ENCODE measurements at regions not wholly inside any gene's neighbourhood (a gene's known extent, or its start where the extent isn't known, plus 50 kb on each side); places are given as distances from the start of the nearest gene placed in this dataset.
A peak's percentile ranks its signal among the peaks of the same experiment; 100 is the strongest.
"Not testable (repeated sequence)": the region's sequence is repeated elsewhere in the genome, so short reads cannot be mapped to it uniquely, and the experiment has no call there.

DNA sequence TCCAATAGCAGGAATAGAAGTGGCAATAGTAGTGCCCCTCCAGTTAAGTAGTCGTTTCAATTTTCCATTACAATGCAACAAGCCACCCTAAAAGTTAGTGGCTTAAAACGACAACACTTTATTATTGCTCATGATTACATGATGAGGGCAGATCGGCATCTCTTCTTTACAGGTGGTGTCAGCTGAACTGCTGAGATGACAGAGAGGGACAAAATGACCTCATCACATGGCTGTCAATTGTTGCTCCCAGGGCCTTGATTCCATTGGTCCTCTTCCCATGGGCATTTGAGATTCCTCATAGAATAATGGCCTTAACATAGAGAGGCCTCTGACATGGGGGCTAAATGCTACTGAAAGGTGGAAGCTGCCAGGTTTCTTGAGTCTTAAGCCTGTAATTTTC, 679.8 kb upstream of the KLHL1 start:
- DNase-seq = no peak

DNA sequence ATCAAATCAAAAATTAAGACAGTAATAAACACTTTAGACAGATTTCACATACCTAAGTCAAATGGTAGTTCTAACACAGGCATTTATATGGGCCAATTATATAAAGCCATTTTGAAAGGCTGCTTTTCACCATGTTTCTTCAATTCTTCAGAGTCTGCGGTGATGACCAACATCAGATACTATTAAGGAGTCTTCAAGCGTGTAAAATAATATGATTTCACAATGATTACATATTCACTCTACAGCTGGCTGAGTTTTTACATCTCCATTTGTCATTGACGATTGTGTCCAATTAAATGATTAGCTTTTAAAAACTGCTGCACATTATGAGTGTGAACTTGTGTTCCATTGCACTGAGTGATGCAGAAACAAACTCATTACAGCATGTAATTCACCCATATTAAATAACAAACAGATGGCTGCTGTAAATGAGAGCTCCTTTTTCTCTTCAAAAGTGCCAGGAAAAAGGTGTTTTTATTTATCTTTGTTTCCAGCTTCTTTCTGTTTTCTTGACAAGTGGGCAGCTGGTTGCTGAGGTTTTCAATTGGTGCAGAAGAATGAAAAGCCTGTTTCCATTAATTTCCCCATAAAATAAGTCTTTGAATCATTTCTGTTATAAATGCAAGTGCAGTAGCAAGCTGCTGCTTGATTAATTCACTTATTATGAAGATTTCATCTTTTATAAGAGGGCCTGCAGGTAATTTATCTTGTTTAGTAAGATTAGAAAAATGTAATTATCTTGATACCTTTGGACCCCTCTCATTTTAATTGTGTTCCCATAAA, 676.1 kb upstream of the KLHL1 start:
- peak; percentile 4 for DNase-seq

- DNase-seq = no peak
Observed at GRCh38 chr13:70769817-70770216, 661.6 kb upstream of the KLHL1 start.

- no peak for DNase-seq
Observed at GRCh38 chr13:70758932-70759331, 650.7 kb upstream of the KLHL1 start.

- no peak for DNase-seq
Observed at GRCh38 chr13:70756088-70756487, 647.8 kb upstream of the KLHL1 start.

DNA sequence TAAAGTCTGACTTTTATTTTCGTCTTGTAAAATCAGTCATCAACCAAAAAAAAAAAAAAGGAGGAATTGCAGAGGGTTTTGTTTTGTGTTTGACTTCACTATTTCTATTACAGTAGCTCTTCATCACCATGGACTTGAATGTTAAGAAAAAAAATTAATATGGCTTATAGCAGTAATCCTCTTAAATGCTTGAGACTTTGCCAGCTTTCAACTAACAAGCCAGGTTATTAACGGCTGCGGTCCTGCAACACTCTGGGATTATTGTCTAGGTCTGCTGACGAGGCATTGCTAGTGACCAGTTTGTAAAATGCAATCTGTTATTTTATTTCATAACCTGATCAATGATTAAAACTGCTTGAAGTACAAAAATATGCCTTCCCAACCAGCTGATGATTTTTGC, 647.2 kb upstream of the KLHL1 start:
- DNase-seq = no peak

DNA sequence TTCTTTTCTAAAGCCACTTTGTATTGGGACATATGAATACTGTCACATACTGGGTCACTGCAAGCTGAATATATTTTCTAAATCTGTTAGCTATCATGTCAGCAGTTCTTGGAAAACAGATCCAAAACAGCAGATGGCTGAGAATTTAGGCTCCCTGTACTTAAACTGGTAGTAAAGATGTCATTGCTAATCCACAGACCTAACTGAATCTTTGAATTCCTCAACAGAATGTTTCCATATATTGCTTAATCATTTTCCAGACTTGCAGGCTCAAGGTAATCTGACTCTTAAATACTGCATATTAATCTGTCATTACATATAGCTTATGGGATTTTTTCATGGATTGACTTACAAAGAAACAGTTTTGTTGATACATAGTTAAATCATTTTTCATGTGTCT, 639.0 kb upstream of the KLHL1 start:
- DNase-seq = peak; percentile 16

DNA sequence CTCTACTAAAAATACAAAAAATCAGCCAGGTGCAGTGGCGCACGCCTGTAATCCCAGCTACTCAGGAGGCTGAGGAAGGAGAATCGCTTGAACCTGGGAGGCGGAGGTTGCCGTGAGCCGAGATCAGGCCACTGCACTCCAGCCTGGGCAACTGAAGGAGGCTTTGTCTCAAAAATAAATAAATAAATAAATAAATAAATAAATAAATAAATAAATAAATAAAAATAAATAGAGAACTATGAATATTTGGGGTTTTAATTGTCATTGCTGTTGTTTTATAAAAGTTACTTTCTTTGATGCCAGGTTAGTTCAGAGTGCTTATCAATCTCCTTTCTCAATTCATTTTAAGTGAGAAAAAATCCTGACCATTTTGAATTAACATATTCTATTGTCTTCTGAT, 638.2 kb upstream of the KLHL1 start:
- DNase-seq = not testable (repeated sequence)

- DNase-seq = no peak
Observed at GRCh38 chr13:70736622-70737317, 628.5 kb upstream of the KLHL1 start.

GRCh38 chr13:70732611-70733010, 624.4 kb upstream of the KLHL1 start:
- no peak for DNase-seq

DNA sequence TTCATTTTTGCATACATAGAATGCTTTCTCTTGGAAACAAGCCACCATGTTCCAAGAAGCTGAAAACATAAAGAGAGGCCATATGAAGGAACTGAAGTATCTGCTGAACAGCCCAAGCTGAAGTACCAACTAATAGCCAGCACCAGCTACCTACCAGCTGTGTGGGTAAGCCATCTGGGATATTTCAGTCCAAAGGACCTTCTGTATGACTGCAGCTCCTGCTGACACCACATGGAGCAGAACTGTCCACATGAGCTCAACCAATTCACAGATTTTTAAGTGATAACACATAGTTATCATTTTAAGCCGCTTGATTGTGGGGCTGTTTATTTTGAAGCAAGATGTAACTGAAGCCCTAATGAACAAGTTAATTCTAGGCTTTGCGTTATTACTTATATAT, 621.1 kb upstream of the KLHL1 start:
- no peak for DNase-seq

GRCh38 chr13:70723732-70724131, 615.5 kb upstream of the KLHL1 start:
- DNase-seq = peak; percentile 20

DNA sequence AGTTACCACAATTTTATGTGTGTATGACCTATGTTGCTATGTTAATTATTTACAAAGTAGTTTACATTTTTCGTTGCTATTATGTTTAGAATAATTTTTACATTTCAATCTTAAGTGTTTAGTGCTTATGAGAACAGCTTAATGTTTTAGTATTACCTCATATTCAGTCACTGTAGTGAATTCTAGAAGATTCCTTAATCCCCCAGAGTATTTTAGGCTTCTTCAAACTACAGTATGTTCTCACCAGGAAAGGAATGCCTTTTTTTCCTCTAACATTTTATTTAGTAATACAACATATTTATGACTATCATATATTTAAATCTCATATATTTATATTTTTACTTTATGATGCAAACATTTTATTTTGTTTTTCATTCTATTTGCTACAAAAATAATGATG, 612.1 kb upstream of the KLHL1 start:
- no peak for DNase-seq

DNA sequence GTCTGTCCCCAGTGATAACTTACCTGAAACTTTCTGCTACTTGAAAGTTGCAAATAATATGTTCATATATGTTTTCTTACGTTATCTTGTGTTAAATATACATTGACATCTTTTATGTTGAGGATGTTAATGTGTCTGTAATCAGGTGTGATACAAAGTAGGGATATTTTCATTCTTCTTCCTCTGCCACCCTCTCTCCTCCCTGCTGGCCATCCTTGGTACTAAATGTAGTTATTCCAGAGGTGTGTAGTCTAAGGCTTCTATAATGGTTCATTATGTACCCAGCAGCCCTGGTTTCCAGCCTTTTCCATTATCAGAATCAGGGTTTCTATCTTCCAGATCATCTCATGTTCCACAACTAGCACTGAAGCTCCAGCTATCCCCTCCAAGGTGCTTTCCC, 606.7 kb upstream of the KLHL1 start:
- no peak for DNase-seq

DNA sequence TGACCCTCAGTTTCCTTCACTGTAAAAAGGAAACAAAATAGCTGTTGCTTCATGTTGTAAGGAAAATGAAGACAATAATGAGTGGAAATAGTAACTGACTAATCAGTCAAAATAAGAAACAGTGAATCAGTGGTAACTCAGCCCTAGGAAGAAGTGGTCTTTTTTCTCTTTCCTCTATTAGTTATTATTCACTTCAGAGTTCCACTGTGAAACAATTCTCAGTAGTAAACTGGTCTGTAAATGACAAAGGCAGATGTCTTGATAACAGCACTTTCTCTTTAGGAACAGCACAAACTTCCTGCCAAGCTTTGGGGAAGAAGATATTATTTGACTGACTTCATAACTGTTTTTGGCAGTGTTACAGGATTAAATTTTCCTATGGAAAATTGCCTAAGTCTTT, 600.5 kb upstream of the KLHL1 start:
- no peak for DNase-seq

DNA sequence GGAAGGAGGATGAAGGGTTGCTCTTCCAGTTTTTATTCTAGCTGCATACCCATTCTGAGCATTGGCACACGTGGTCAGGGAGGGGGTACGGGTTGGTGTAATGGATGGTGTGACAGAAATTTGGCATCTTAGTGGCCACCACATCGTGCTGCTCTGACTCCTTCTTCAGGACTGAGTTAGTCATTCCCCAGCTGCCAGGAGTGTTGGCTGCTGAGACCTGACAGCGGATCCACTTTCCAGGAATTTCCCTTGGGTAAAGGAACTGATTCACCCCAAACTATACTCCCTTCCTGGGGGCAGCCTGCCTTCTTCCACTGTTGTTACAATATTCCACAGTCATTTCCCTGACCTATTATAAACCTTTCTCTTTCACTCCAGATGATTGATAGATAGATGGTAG, 595.5 kb upstream of the KLHL1 start:
- DNase-seq = no peak

GRCh38 chr13:70694996-70695715, 586.9 kb upstream of the KLHL1 start:
- no peak for DNase-seq

- DNase-seq = no peak
Observed at GRCh38 chr13:70668983-70669382, 560.7 kb upstream of the KLHL1 start.

DNA sequence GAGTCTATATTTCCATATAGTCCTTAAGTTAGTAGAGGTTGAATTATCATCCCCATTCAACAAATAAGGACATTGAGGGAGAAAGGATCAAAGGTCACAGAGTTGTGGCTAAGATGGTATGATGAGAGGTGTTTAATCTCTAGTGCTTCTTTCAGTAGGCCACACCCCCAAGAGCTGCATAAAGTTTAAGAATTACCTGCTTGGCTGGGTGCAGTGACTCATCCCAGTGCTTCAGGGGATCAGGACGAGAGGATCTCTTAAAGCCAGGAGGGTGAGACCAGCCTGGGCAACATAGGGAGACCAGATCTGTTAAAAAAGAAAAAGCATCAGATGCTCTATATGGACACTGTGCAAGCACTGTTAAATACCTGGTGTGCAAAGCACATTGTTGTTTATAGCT, 560.0 kb upstream of the KLHL1 start:
- no peak for DNase-seq

- DNase-seq = no peak
Observed at GRCh38 chr13:70666883-70667556, 558.8 kb upstream of the KLHL1 start.

GRCh38 chr13:70662231-70662940, 554.1 kb upstream of the KLHL1 start:
- DNase-seq = no peak

DNA sequence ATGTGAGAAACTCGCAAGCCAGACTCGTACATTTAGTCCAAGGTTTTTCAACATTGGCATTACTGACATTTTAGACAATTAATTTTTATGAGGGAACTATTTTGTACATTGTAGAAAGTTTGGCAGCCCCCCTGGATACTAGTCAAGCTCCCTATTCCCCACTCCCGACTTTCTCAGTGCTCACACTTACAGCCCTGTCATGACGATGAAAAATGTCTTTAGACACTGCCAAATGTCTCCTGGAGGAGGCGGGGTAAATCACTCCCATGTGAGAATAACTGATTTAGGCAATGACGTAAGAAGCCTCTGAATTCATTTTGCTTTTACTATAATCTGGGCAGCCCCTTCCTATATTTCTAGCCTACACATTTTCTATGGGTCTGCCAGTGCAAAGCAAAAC, 535.8 kb upstream of the KLHL1 start:
- no peak for DNase-seq
